SK-N-SH (cell line): ENCODE measurements at regions not wholly inside any gene's neighbourhood (a gene's known extent, or its start where the extent isn't known, plus 50 kb on each side); places are given as distances from the start of the nearest gene placed in this dataset.

Source experiments
- CTCF ChIA-PET: fragments of 300-600, 350-600 bp; formaldehyde crosslinking; extraction: SDS; loops from one replicate; lab custom pipeline; 2021; lab: Yijun Ruan, JAX
- POLR2A ChIA-PET: fragments of 350-600 bp; sonication (Branson Sonifier 250); formaldehyde crosslinking; extraction: SDS; loops from one replicate; lab custom pipeline; 2020; ENCODE audit warnings: antibody characterized with exemption, inconsistent platforms; lab: Yijun Ruan, JAX
- DNase-seq: peaks from one replicate; pipeline ENCODE4 v3.0.0; 2012
- H2AFZ ChIP-seq: fragments of 200-600 bp; sonication (generic); 2 replicates; pipeline ENCODE4 v1.8.1; 2016; ENCODE audit warnings: antibody characterized with exemption, mild to moderate bottlenecking, low read depth
- H3F3A ChIP-seq: fragments of 200-600 bp; sonication (generic); replicated peaks from 2 replicates; pipeline ENCODE3; 2016; ENCODE audit warnings: antibody characterized with exemption, mild to moderate bottlenecking; ENCODE audit not compliant: insufficient read depth
- H3K27ac ChIP-seq, 2 experiments: fragments of 200-500 bp in 1 of 2; fragments of 200-600 bp in 1 of 2; sonication (Bioruptor generic) in 1 of 2; sonication (generic), shearing (Covaris generic) in 1 of 2; 2 replicates each; pipeline versions ENCODE4 v1.5.1 to v1.6.1; 2014 to 2016; ENCODE audit warnings: low read depth in 2 of 2, inconsistent platforms in 1 of 2, low read length in 1 of 2, mild to moderate bottlenecking in 1 of 2, mixed read lengths in 1 of 2
- H3K27me3 ChIP-seq: fragments of 200-600 bp; sonication (generic), shearing (Covaris generic); 2 replicates; pipeline ENCODE4 v1.6.1; 2016; ENCODE audit warnings: mixed run types; ENCODE audit not compliant: insufficient read depth
- H3K36me3 ChIP-seq, 2 experiments: fragments of 200-500 bp in 1 of 2; fragments of 200-600 bp in 1 of 2; sonication (Bioruptor generic) in 1 of 2; sonication (generic) in 1 of 2; replicated peaks in 1 of 2; 2 replicates each; pipeline versions ENCODE3 to v1.5.1; 2014 to 2016; ENCODE audit warnings: low read length in 1 of 2, mild to moderate bottlenecking in 1 of 2; ENCODE audit not compliant: insufficient read depth in 2 of 2, control insufficient read depth in 1 of 2
- H3K4me1 ChIP-seq, 2 experiments: fragments of 200-500 bp in 1 of 2; fragments of 200-600 bp in 1 of 2; sonication (Bioruptor generic) in 1 of 2; sonication (generic), shearing (Covaris generic) in 1 of 2; 2 replicates each; pipeline versions ENCODE4 v1.5.1 to v1.6.1; 2014 to 2016; ENCODE audit warnings: low read depth in 1 of 2, low read length in 1 of 2, mixed run types in 1 of 2; ENCODE audit not compliant: insufficient read depth in 2 of 2, control insufficient read depth in 1 of 2
- H3K4me2 ChIP-seq: fragments of 200-600 bp; sonication (generic), shearing (Covaris generic); 2 replicates; pipeline ENCODE4 v1.6.1; 2017; ENCODE audit warnings: mixed run types
- H3K4me3 ChIP-seq, 2 experiments: fragments of 200-500 bp in 1 of 2; fragments of 200-600 bp in 1 of 2; sonication (Bioruptor generic) in 1 of 2; sonication (generic), shearing (Covaris generic) in 1 of 2; 2 replicates each; pipeline versions ENCODE4 v1.5.1 to v1.8.1; 2014 to 2016; ENCODE audit warnings: low read depth in 2 of 2, inconsistent platforms in 1 of 2, low read length in 1 of 2, mild to moderate bottlenecking in 1 of 2, mixed read lengths in 1 of 2, moderate library complexity in 1 of 2
- H3K79me2 ChIP-seq: fragments of 200-600 bp; sonication (generic); 2 replicates; pipeline ENCODE4 v1.8.1; 2017; ENCODE audit warnings: mild to moderate bottlenecking; ENCODE audit not compliant: insufficient read depth
- H3K9ac ChIP-seq: fragments of 200-600 bp; sonication (generic); 2 replicates; pipeline ENCODE4 v1.6.1; 2017; ENCODE audit warnings: mixed run types
- H3K9me2 ChIP-seq: fragments of 200-600 bp; sonication (generic); 2 replicates; pipeline ENCODE4 v1.6.1; 2017; ENCODE audit warnings: mixed run types
- H3K9me3 ChIP-seq: fragments of 200-600 bp; sonication (generic); 2 replicates; pipeline ENCODE4 v1.6.1; 2017; ENCODE audit warnings: mixed run types, mild to moderate bottlenecking, moderate library complexity
- H4K20me1 ChIP-seq: fragments of 200-600 bp; sonication (generic); 2 replicates; pipeline ENCODE4 v1.6.1; 2017; ENCODE audit warnings: mild to moderate bottlenecking, mixed run types; ENCODE audit not compliant: insufficient read depth
- CTCF ChIP-seq: fragments of 200-600 bp; sonication (generic); IDR thresholded peaks from 2 replicates; pipeline ENCODE4 v1.6.1; 2017; ENCODE audit warnings: antibody characterized with exemption, mild to moderate bottlenecking, moderate library complexity
- FOXJ3 ChIP-seq: sonication (generic); formaldehyde crosslinking; IDR thresholded peaks from 2 replicates; pipeline ENCODE4 v1.5.1; 2020; ENCODE audit warnings: mild to moderate bottlenecking, missing genetic modification reagents
- FOXM1 ChIP-seq: IDR thresholded peaks from 2 replicates; pipeline ENCODE4 v1.4.0; 2012; ENCODE audit warnings: low read depth, mild to moderate bottlenecking
- GABPA ChIP-seq: IDR thresholded peaks from 2 replicates; pipeline ENCODE4 v1.4.0; 2012; ENCODE audit warnings: low read depth, mild to moderate bottlenecking
- GATA2 ChIP-seq: sonication (generic); formaldehyde crosslinking; IDR thresholded peaks from 2 replicates; pipeline ENCODE4 v1.5.0; 2020; ENCODE audit warnings: mild to moderate bottlenecking, missing genetic modification reagents
- IRF3 ChIP-seq: fragments of 150-350 bp; IDR thresholded peaks from 2 replicates; pipeline ENCODE4 v1.6.1; 2016; ENCODE audit warnings: mild to moderate bottlenecking, low read depth, low read length
- MAX ChIP-seq: IDR thresholded peaks from 2 replicates; pipeline ENCODE4 v1.4.0; 2012; ENCODE audit warnings: low read depth
- MXI1 ChIP-seq: IDR thresholded peaks from 2 replicates; pipeline ENCODE4 v1.6.1; 2012; ENCODE audit warnings: mild to moderate bottlenecking, low read depth, low read length, improper control_type of control experiment
- NRF1 ChIP-seq: IDR thresholded peaks from 2 replicates; pipeline ENCODE4 v1.6.1; 2012; ENCODE audit warnings: low read depth, mild to moderate bottlenecking, low read length
- RAD21 ChIP-seq: IDR thresholded peaks from 2 replicates; pipeline ENCODE4 v1.6.1; 2012; ENCODE audit warnings: mild to moderate bottlenecking, low read length
- REST ChIP-seq: IDR thresholded peaks from 2 replicates; pipeline ENCODE4 v1.6.1; 2012; ENCODE audit warnings: mild to moderate bottlenecking, low read depth, low read length, moderate library complexity
- RFX5 ChIP-seq: IDR thresholded peaks from 2 replicates; pipeline ENCODE4 v1.6.1; 2012; ENCODE audit warnings: mild to moderate bottlenecking, improper control_type of control experiment, low read length
- RXRA ChIP-seq: IDR thresholded peaks from 2 replicates; pipeline ENCODE4 v1.4.0; 2012; ENCODE audit warnings: low read depth, mild to moderate bottlenecking, borderline replicate concordance
- ZBTB33 ChIP-seq: IDR thresholded peaks from 2 replicates; pipeline ENCODE4 v1.4.0; 2012; ENCODE audit warnings: low read depth, borderline replicate concordance
- WGBS: methylation state at CpG from one replicate; pipeline ENCODE4 v1.1.6; 2017; ENCODE audit warnings: low lambda C conversion rate; 5-methylcytosine and 5-hydroxymethylcytosine counted together

- Histone ChIP-seq H4K20me1 (no peaks in the 10 kb centered on the region), H3K9me3 (no peaks in the 10 kb centered on the region), H3K36me3 (no peaks in the 10 kb centered on the region), H3K4me3 (no peak overlapping the region), H3K27ac (no peak overlapping the region), H2AFZ (no peak overlapping the region), H3F3A (peaks cover 12% of the 10 kb centered on the region), H3K27me3 (no peaks in the 10 kb centered on the region), H3K79me2 (no peaks in the 10 kb centered on the region), H3K4me2 (no peak overlapping the region), H3K9me2 (no peaks in the 10 kb centered on the region), H3K9ac (no peak overlapping the region), H3K4me1 (no peaks in the 10 kb centered on the region; a peak in 1 of 4 replicates)
- POLR2A ChIA-PET: no interaction called here
- no peak for DNase-seq
- TF ChIP-seq CTCF (no peak), MXI1 (no peak), RXRA (no peak), ZBTB33 (no peak), IRF3 (no peak), RAD21 (no peak), GABPA (no peak), FOXM1 (no peak), REST (no peak), FOXJ3 (CRISPR knock-in tag) (no peak), RFX5 (no peak), GATA2 (CRISPR knock-in tag) (no peak), MAX (no peak), NRF1 (no peak)
- WGBS: 65% methylated on average over 5 of the region's 5 CpGs
- CTCF ChIA-PET: no interaction called here
These were observed 717.4 kb upstream of the ZP4 start for GRCh38 chr1:238608144-238608543.
